IMR-90 (cell line): ENCODE measurements at regions not wholly inside any gene's neighbourhood (a gene's known extent, or its start where the extent isn't known, plus 50 kb on each side); places are given as distances from the start of the nearest gene placed in this dataset.

Experiments used
- ATAC-seq: fragments of 200-7000 bp; cut with Tn5 transposase; 2 replicates; pipeline ENCODE4 v1.9.1; 2020; ENCODE audit warnings: low read depth, mild to moderate bottlenecking, moderate library complexity
- BruUV-seq: library from RNA; stranded (reverse); fragments of 400-500 nt; replicated peaks from 2 replicates; lab custom pipeline; 2021; lab: Mats Ljungman, UMichigan
- CTCF ChIA-PET: fragments of 300-600 bp; formaldehyde crosslinking; extraction: SDS; loops from one replicate; lab custom pipeline; 2021; ENCODE audit warnings: antibody characterized with exemption; lab: Yijun Ruan, JAX
- POLR2A ChIA-PET: fragments of 300-600 bp; sonication (Branson Sonifier 250); formaldehyde crosslinking; loops from one replicate; lab custom pipeline; 2022; ENCODE audit warnings: antibody characterized with exemption; ENCODE audit not compliant: unreplicated experiment; lab: Charles Lee
- DNase-seq: peaks from one replicate; pipeline ENCODE4 v3.0.0; 2013
- H2AFZ ChIP-seq: replicated peaks from 2 replicates; pipeline ENCODE3; 2013; ENCODE audit warnings: low read length, mild to moderate bottlenecking; ENCODE audit not compliant: poor library complexity
- H2AK5ac ChIP-seq: 2 replicates; pipeline ENCODE4 v1.6.1; 2013; ENCODE audit warnings: low read depth, low read length, inconsistent platforms
- H2AK9ac ChIP-seq: replicated peaks from 2 replicates; pipeline ENCODE3; 2013; ENCODE audit warnings: mild to moderate bottlenecking, low read depth, low read length, moderate library complexity; ENCODE audit not compliant: poor library complexity
- H2BK120ac ChIP-seq: 2 replicates; pipeline ENCODE4 v1.6.1; 2013; ENCODE audit warnings: low read depth, low read length, inconsistent platforms
- H2BK15ac ChIP-seq: 3 replicates; pipeline ENCODE4 v1.6.1; 2013; ENCODE audit warnings: low read depth, low read length, inconsistent platforms
- H2BK20ac ChIP-seq: 2 replicates; pipeline ENCODE4 v1.6.1; 2013; ENCODE audit warnings: low read depth, mild to moderate bottlenecking, inconsistent platforms, low read length, moderate library complexity
- H2BK5ac ChIP-seq: 2 replicates; pipeline ENCODE4 v1.6.1; 2013; ENCODE audit warnings: mild to moderate bottlenecking, low read depth, low read length, inconsistent platforms; ENCODE audit not compliant: poor library complexity, severe bottlenecking
- H3K14ac ChIP-seq: replicated peaks from 2 replicates; pipeline ENCODE4 v1.6.1; 2013; ENCODE audit warnings: low read depth, low read length, inconsistent platforms
- H3K18ac ChIP-seq: 2 replicates; pipeline ENCODE4 v1.6.1; 2013; ENCODE audit warnings: low read depth, low read length, control low read depth
- H3K23ac ChIP-seq: 2 replicates; pipeline ENCODE4 v1.6.1; 2013; ENCODE audit warnings: low read depth, low read length, inconsistent platforms
- H3K27ac ChIP-seq: 2 replicates; pipeline ENCODE4 v1.5.1; 2013; ENCODE audit warnings: mild to moderate bottlenecking, control low read depth, low read length; ENCODE audit not compliant: insufficient read depth
- H3K27me3 ChIP-seq: 2 replicates; pipeline ENCODE4 v1.6.1; 2013; ENCODE audit warnings: low read length; ENCODE audit not compliant: control insufficient read depth, insufficient read depth
- H3K36me3 ChIP-seq: 2 replicates; pipeline ENCODE4 v1.6.1; 2013; ENCODE audit warnings: low read length, mixed read lengths; ENCODE audit not compliant: control insufficient read depth, insufficient read depth
- H3K4ac ChIP-seq: 2 replicates; pipeline ENCODE4 v1.6.1; 2013; ENCODE audit warnings: low read depth, low read length, inconsistent platforms
- H3K4me1 ChIP-seq: 2 replicates; pipeline ENCODE4 v1.6.1; 2013; ENCODE audit warnings: low read length, mixed read lengths; ENCODE audit not compliant: control insufficient read depth, insufficient read depth
- H3K4me2 ChIP-seq: 2 replicates; pipeline ENCODE4 v1.6.1; 2013; ENCODE audit warnings: low read depth, mild to moderate bottlenecking, control low read depth, low read length, moderate library complexity
- H3K4me3 ChIP-seq: 2 replicates; pipeline ENCODE4 v1.5.1; 2013; ENCODE audit warnings: low read depth, mild to moderate bottlenecking, control low read depth, low read length, moderate library complexity; ENCODE audit not compliant: insufficient read depth
- H3K56ac ChIP-seq: 2 replicates; pipeline ENCODE4 v1.6.1; 2013; ENCODE audit warnings: low read length, inconsistent platforms; ENCODE audit not compliant: insufficient read depth; ENCODE audit errors: extremely low read depth
- H3K79me1 ChIP-seq, 2 experiments: 2 replicates each; pipeline ENCODE4 v1.6.1; 2013; ENCODE audit warnings: low read length in 2 of 2, inconsistent platforms in 1 of 2, low read depth in 1 of 2
- H3K9ac ChIP-seq: 2 replicates; pipeline ENCODE4 v1.6.1; 2013; ENCODE audit warnings: low read depth, low read length, control low read depth
- H3K9me1 ChIP-seq: 2 replicates; pipeline ENCODE4 v1.6.1; 2013; ENCODE audit warnings: low read length, inconsistent platforms; ENCODE audit not compliant: insufficient read depth
- H3K9me3 ChIP-seq: 2 replicates; pipeline ENCODE4 v1.6.1; 2013; ENCODE audit warnings: low read length; ENCODE audit not compliant: control insufficient read depth, insufficient read depth
- H4K20me1 ChIP-seq: 2 replicates; pipeline ENCODE4 v1.6.1; 2013; ENCODE audit warnings: low read length, inconsistent platforms; ENCODE audit not compliant: insufficient read depth
- H4K5ac ChIP-seq: 2 replicates; pipeline ENCODE4 v1.6.1; 2013; ENCODE audit warnings: mild to moderate bottlenecking, low read depth, low read length, control low read depth
- H4K8ac ChIP-seq, 2 experiments: 2 replicates each; pipeline ENCODE4 v1.6.1; 2013; ENCODE audit warnings: low read depth in 2 of 2, low read length in 2 of 2, control low read depth in 1 of 2, inconsistent platforms in 1 of 2
- H4K91ac ChIP-seq: 2 replicates; pipeline ENCODE4 v1.6.1; 2013; ENCODE audit warnings: low read depth, low read length, inconsistent platforms; ENCODE audit not compliant: insufficient read depth
- CEBPB ChIP-seq: IDR thresholded peaks from 2 replicates; pipeline ENCODE4 v1.6.1; 2012; ENCODE audit warnings: low read depth, low read length, improper control_type of control experiment
- CHD1 ChIP-seq: IDR thresholded peaks from 2 replicates; pipeline ENCODE4 v1.6.1; 2012; ENCODE audit warnings: low read depth, low read length, improper control_type of control experiment
- FOS ChIP-seq: fragments of 150-350 bp; IDR thresholded peaks from 2 replicates; pipeline ENCODE4 v1.6.1; 2016; ENCODE audit warnings: low read depth, low read length
- RCOR1 ChIP-seq: IDR thresholded peaks from 2 replicates; pipeline ENCODE4 v1.6.1; 2012; ENCODE audit warnings: mild to moderate bottlenecking, low read length, improper control_type of control experiment; ENCODE audit not compliant: insufficient replicate concordance
- RFX5 ChIP-seq: IDR thresholded peaks from 2 replicates; pipeline ENCODE4 v1.8.0; 2012; ENCODE audit warnings: low read depth, mild to moderate bottlenecking, low read length, moderate library complexity
- SMC3 ChIP-seq: fragments of 150-350 bp; IDR thresholded peaks from 2 replicates; pipeline ENCODE4 v1.6.1; 2016; ENCODE audit warnings: low read depth, mild to moderate bottlenecking, antibody characterized with exemption, low read length, moderate library complexity
- WGBS, 2 experiments: methylation state at CpG; one replicate each; pipeline versions ENCODE4 v1.1.5 to v1.1.7; 2013; ENCODE audit warnings: missing lambda C conversion rate in 2 of 2; ENCODE audit not compliant: insufficient read length in 1 of 2; ENCODE audit errors: extremely low coverage in 2 of 2; 5-methylcytosine and 5-hydroxymethylcytosine counted together
- dilution Hi-C: fragments of 300-500 bp; cut with HindIII; formaldehyde crosslinking; loops from one replicate; pipeline ENCODE4 v1.14.3; 2018; ENCODE audit warnings: low sequenced_read_pairs; ENCODE audit not compliant: unreplicated experiment
- in situ Hi-C: fragments of 300-500 bp; cut with MboI; formaldehyde crosslinking; loops from 3 replicates; pipeline ENCODE4 v1.14.3; 2019; ENCODE audit warnings: low sequenced_read_pairs, inconsistent platforms, mixed read lengths
- intact Hi-C: fragments of 100-400 bp; cut with micrococcal nuclease; formaldehyde crosslinking; loops from 2 replicates; pipeline ENCODE4 v1.10.0; 2022
- TF ChIP-seq, protein P1 (sequence below): fragments of 150-350 bp; IDR thresholded peaks from 2 replicates; pipeline ENCODE4 v1.6.1; 2017; ENCODE audit warnings: mild to moderate bottlenecking, antibody characterized with exemption, low read length, low read depth
- TF ChIP-seq, protein P2 (sequence below): conservative IDR thresholded peaks from 2 replicates; pipeline ENCODE4 v1.5.1; 2012; ENCODE audit warnings: mild to moderate bottlenecking, low read depth, low read length, improper control_type of control experiment

DNA sequence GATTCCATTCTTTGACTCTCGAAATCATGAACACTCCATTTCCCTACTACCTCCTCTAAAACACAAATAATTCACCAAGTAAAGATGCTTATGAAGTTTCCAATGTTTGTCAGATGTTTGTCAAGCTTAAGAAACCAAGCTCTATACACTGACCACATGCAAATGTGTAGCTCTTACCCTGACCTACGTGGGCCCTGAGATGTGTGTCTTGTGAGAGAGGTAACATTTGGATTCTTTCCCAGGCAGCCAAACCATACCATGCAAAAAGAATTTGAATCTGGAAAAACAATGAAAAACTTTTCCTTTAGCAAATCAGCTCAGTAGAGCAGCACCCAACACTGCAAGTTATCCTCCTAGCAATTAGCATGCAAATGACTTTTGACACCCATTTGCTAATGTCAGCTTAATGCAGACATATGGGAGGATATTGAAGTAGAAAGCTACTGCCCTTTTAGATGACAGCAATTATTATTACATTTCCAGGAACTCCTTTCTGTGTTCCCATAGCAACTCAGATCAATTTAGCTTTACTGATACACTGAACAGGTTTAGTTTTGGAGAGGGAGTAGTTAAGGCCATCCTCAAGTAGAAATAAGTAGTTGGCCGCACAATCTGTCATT lies 83.2 kb upstream of the RGS4 start:
- no peak overlapping the region; the same call in 1 of the 2 replicates for H3K18ac ChIP-seq
- in situ Hi-C loops, result no loop called here
- no peak overlapping the region for H3K27ac ChIP-seq
- no peak overlapping the region for H3K4me3 ChIP-seq
- H4K8ac ChIP-seq, result peak overlapping the region; percentile 42 to 49; a peak in 3 of 4 replicates
- TF ChIP-seq FOS (no peak), RCOR1 (no peak), SMC3 (no peak), CEBPB (no peak), CHD1 (no peak), RFX5 (no peak)
- TF ChIP-seq, protein P1, sequence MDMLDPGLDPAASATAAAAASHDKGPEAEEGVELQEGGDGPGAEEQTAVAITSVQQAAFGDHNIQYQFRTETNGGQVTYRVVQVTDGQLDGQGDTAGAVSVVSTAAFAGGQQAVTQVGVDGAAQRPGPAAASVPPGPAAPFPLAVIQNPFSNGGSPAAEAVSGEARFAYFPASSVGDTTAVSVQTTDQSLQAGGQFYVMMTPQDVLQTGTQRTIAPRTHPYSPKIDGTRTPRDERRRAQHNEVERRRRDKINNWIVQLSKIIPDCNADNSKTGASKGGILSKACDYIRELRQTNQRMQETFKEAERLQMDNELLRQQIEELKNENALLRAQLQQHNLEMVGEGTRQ, result no peak
- TF ChIP-seq, protein P2, sequence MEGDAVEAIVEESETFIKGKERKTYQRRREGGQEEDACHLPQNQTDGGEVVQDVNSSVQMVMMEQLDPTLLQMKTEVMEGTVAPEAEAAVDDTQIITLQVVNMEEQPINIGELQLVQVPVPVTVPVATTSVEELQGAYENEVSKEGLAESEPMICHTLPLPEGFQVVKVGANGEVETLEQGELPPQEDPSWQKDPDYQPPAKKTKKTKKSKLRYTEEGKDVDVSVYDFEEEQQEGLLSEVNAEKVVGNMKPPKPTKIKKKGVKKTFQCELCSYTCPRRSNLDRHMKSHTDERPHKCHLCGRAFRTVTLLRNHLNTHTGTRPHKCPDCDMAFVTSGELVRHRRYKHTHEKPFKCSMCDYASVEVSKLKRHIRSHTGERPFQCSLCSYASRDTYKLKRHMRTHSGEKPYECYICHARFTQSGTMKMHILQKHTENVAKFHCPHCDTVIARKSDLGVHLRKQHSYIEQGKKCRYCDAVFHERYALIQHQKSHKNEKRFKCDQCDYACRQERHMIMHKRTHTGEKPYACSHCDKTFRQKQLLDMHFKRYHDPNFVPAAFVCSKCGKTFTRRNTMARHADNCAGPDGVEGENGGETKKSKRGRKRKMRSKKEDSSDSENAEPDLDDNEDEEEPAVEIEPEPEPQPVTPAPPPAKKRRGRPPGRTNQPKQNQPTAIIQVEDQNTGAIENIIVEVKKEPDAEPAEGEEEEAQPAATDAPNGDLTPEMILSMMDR, result no peak
- no peaks in the 10 kb centered on the region for H3K27me3 ChIP-seq
- H3K9ac ChIP-seq, result no peak overlapping the region
- H4K91ac ChIP-seq, result no peak overlapping the region
- H3K79me1 ChIP-seq, result no peaks in the 10 kb centered on the region; a peak in 1 of 4 replicates
- peak overlapping the region; percentile 82; the same call in 1 of the 2 replicates for H2BK120ac ChIP-seq
- peak overlapping the region; percentile 33 for H2BK5ac ChIP-seq
- BruUV-seq, result no TSS peak
- H3K4me1 ChIP-seq, result no peaks in the 10 kb centered on the region; the same call in 1 of the 2 replicates
- CTCF ChIA-PET, result interaction anchor here (1.7 kb wide), 1 partner anchor 83 kb away, joined by 4 read pairs; the partner anchor contains the start of gene RGS4
- no peak overlapping the region for H2AFZ ChIP-seq
- ATAC-seq (no peak), DNase-seq (peak; percentile 67)
- WGBS, 2 experiments, result no CpG with 5 or more reads among the region's 3 CpGs
- peak overlapping the region; percentile 75; the same call in 1 of the 3 replicates for H2BK15ac ChIP-seq
- peak overlapping the region; percentile 73 for H3K14ac ChIP-seq
- H3K23ac ChIP-seq, result peak overlapping the region; percentile 23; the same call in 1 of the 2 replicates
- dilution Hi-C loops, result no loop called here
- H3K9me1 ChIP-seq, result no peaks in the 10 kb centered on the region
- H2AK5ac ChIP-seq, result peak overlapping the region; percentile 54; the same call in 1 of the 2 replicates
- POLR2A ChIA-PET, result no interaction called here
- H3K56ac ChIP-seq, result no peak overlapping the region
- H3K4me2 ChIP-seq, result no peak overlapping the region
- peak overlapping the region; percentile 56; the same call in 1 of the 2 replicates for H3K4ac ChIP-seq
- no peak overlapping the region; the same call in 1 of the 2 replicates for H4K5ac ChIP-seq
- no peak overlapping the region for H2AK9ac ChIP-seq
- peak overlapping the region; percentile 82; the same call in 1 of the 2 replicates for H2BK20ac ChIP-seq
- no peaks in the 10 kb centered on the region for H4K20me1 ChIP-seq
- H3K36me3 ChIP-seq, result no peaks in the 10 kb centered on the region
- H3K9me3 ChIP-seq, result no peaks in the 10 kb centered on the region
- intact Hi-C loops, result no loop called here
